Activated naive CD8-positive, alpha-beta T cell treated with anti-CD3 and anti-CD28 coated beads, Interleukin-2, amount 50 U/mL, for 24 hours (primary cell): ENCODE measurements at regions not wholly inside any gene's neighbourhood (a gene's known extent, or its start where the extent isn't known, plus 50 kb on each side); places are given as distances from the start of the nearest gene placed in this dataset.

Source experiments
- ATAC-seq: fragments of 150-1000 bp; cut with Tn5 transposase; one replicate; pipeline ENCODE4 v1.10.0; 2021
- DNase-seq: peaks from one replicate; pipeline ENCODE4 v3.0.0; 2021
- H3K27ac Mint-ChIP-seq: one replicate; pipeline ENCODE4 v1.8.0; 2021; ENCODE audit warnings: mild to moderate bottlenecking, mixed read lengths
- H3K27me3 Mint-ChIP-seq: one replicate; pipeline ENCODE4 v1.8.0; 2021; ENCODE audit warnings: mixed read lengths
- H3K36me3 Mint-ChIP-seq: one replicate; pipeline ENCODE4 v1.8.0; 2021; ENCODE audit warnings: low read depth, mixed read lengths
- H3K4me1 Mint-ChIP-seq: one replicate; pipeline ENCODE4 v1.8.0; 2021; ENCODE audit warnings: mixed read lengths
- H3K4me3 Mint-ChIP-seq: one replicate; pipeline ENCODE4 v1.8.0; 2021; ENCODE audit warnings: mild to moderate bottlenecking, moderate library complexity, mixed read lengths
- H3K9me3 Mint-ChIP-seq: one replicate; pipeline ENCODE4 v1.8.0; 2021; ENCODE audit warnings: mixed read lengths

DNA sequence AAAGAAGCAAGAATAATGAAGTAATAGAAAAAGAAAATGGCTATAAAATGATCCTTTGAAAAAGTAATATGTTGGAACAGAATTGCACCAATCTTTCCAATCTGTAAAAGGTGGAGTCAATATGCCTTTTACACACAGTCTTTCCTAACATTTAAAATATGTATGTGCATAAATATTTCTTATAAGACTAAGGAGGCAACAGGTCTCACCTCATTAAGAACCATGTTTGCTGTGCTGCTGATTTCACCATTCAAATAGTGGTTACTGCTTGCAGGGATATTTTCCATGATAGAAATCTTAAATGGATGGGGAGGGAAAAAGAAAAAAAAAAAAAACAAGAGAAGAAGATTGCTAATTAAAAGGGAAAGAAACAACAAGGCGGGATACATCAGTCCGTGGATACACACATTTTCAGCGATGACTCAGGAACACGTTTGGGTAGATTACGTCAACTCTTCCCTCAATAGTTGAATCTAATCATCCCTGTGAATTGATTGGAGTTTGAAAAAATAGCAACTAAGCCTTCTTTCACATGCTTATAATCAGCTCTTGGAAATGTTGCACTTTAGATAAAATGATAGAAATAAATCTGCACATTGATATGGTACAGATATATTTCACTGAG, 2133.9 kb upstream of the CELF4 start:
- H3K4me3 Mint-ChIP-seq: no peak overlapping the region
- no peaks in the 10 kb centered on the region for H3K9me3 Mint-ChIP-seq
- H3K36me3 Mint-ChIP-seq: no peaks in the 10 kb centered on the region
- H3K27ac Mint-ChIP-seq: no peak overlapping the region
- H3K4me1 Mint-ChIP-seq: no peaks in the 10 kb centered on the region
- ATAC-seq: no peak
- no peak for DNase-seq
- no peaks in the 10 kb centered on the region for H3K27me3 Mint-ChIP-seq

DNA sequence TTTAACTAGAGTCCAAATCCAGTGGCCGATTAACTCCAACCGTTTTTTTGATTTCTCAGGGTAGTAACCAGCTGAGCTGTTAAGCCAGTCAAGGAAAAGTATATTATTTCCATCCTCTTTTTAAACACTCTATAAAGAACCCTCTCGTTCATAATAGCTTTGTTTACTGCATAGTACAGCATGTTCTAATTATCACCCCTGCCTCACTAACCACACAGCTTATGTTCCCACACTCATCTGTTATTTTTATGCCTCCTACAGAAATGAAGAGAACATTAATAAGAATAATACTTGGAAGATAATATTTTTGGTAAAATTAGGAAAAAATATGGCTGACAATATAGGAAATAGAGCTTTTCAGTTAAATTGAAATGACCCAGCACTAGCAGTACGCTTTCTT, 2132.8 kb upstream of the CELF4 start:
- Mint-ChIP-seq H3K27ac (no peak overlapping the region), H3K27me3 (no peaks in the 10 kb centered on the region), H3K4me3 (no peak overlapping the region), H3K9me3 (no peaks in the 10 kb centered on the region), H3K36me3 (no peaks in the 10 kb centered on the region), H3K4me1 (no peaks in the 10 kb centered on the region)
- DNase-seq: no peak
- no peak for ATAC-seq

DNA sequence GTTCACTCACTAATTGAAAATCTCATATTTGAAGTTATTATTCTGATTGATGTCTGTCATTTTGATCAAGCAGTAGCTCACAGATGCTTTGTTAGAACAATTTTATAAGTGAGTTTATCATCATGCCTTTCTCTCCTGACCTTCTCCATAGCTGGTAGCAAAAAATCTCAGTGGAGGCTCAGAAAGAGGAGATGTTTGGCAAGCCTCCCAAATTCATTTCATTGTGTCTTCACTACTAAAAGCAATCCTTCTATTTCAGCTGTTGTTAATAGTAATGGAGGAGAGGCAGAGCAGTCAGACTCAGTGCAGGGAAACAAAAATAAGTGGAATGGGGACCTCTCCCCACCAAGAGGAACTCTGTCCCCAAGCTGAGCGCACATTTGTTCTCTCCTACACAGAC, 2127.8 kb upstream of the CELF4 start:
- H3K4me3 Mint-ChIP-seq: no peak overlapping the region
- DNase-seq: no peak
- H3K27me3 Mint-ChIP-seq: no peaks in the 10 kb centered on the region
- peaks cover 4% of the 10 kb centered on the region for H3K9me3 Mint-ChIP-seq
- ATAC-seq: no peak
- H3K27ac Mint-ChIP-seq: no peak overlapping the region
- no peaks in the 10 kb centered on the region for H3K4me1 Mint-ChIP-seq
- no peaks in the 10 kb centered on the region for H3K36me3 Mint-ChIP-seq

DNA sequence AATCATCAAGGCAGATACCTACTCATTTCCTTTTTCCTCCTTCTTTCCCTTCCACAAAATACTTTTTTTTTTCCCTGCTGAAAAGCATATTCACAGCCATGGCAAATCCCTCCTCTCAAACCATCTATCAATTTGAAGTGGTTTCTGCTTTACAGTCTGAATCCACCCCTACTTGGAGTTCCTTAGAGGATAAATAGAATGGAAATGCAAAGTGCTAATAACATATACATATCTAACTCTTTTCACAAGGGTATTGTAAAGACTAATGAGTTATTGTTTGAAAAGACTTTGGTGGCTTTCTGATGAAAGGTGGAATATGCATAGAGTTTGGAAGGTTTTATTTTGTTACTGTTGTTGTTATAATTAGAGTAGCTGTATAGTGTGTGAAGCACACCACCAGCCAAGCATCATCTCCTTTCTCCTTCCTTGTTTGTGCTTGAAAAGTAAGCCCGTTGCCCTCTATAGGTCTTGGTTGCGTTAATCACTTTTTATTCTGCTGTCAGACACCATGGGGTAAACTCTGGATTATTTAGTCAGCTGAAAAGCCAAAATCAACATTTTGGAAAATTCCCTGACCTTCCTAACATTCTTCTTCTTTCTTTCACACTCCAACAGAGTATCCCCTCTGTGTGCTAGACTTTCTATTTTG, 2126.9 kb upstream of the CELF4 start:
- Mint-ChIP-seq H3K36me3 (no peaks in the 10 kb centered on the region), H3K9me3 (peaks cover 4% of the 10 kb centered on the region), H3K27me3 (no peaks in the 10 kb centered on the region), H3K4me1 (no peaks in the 10 kb centered on the region), H3K4me3 (no peak overlapping the region), H3K27ac (no peak overlapping the region)
- no peak for ATAC-seq
- DNase-seq: no peak

DNA sequence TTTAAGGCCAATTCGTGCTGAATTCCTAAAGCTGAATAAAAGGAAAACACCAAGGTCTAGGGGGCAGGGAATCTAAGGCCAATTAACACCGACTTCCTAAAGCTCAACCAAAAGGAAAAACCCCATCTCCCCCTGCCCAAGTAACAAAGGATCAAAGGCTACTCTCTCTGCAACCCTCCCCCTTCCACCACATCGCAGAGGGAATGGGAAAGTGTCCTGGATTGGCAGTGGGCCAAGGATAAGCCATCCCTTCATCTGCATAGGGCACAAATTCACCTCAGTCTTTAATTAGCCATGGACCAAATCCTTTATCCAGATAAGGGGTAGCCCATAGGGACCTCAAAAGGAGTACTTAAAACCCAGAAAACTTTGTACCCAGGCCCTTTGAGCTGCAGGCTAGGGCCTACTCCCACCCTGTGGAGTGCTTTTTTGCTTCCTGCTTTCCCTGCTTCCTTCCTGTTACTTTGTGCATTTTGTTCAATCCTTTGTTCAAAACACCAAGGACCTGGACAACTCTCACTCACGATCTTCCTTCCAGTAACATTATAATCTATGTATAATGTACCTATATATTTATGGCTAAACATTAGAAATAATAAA, 2119.8 kb upstream of the CELF4 start:
- H3K27ac Mint-ChIP-seq: no peak overlapping the region
- no peaks in the 10 kb centered on the region for H3K4me1 Mint-ChIP-seq
- H3K9me3 Mint-ChIP-seq: peaks cover 3% of the 10 kb centered on the region
- ATAC-seq: no peak
- H3K36me3 Mint-ChIP-seq: no peaks in the 10 kb centered on the region
- H3K4me3 Mint-ChIP-seq: no peak overlapping the region
- no peaks in the 10 kb centered on the region for H3K27me3 Mint-ChIP-seq
- no peak for DNase-seq

DNA sequence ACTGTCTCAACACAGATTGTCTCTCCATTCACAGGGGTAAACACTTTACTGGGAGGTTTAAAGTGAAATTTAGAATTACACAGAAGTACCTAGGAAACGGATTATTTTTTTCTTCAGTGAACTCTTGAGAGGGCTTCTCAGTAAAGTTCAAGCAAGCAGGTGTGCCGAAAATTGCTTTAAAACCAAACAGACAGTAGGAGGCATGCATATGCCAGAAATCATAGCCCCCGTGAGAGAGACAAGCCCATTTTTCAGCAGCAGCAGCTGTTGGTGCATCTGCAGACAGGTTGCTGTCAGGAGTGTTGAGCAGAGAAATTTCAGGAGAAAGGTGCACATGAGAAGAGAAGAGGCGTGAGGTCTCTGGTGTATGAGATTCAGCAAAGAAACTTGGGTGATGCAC, 2115.5 kb upstream of the CELF4 start:
- peaks cover 3% of the 10 kb centered on the region for H3K9me3 Mint-ChIP-seq
- no peaks in the 10 kb centered on the region for H3K27me3 Mint-ChIP-seq
- H3K36me3 Mint-ChIP-seq: no peaks in the 10 kb centered on the region
- no peaks in the 10 kb centered on the region for H3K4me1 Mint-ChIP-seq
- ATAC-seq: no peak
- no peak overlapping the region for H3K27ac Mint-ChIP-seq
- no peak overlapping the region for H3K4me3 Mint-ChIP-seq
- DNase-seq: no peak

DNA sequence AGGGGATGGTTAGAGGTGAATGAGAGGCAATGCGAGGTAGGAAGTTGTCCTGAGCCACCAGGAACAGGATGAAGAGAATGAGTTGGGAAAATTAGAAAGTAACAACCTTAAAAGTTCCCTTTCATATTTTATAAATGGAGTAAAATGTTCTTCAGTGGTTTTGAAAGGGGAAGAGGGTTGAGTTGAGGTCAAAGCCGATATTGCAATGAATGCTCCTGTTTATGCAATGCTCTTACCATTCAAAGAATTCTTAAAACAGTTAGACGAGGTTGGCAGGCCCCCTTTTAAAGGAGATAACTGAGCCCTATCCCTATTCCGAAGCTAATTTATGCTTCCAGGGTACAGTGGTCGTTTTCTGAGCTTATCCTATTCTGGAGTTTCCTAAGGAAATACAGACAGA, 2110.3 kb upstream of the CELF4 start:
- H3K27me3 Mint-ChIP-seq: no peaks in the 10 kb centered on the region
- H3K27ac Mint-ChIP-seq: no peak overlapping the region
- DNase-seq: no peak
- no peak overlapping the region for H3K4me3 Mint-ChIP-seq
- H3K36me3 Mint-ChIP-seq: no peaks in the 10 kb centered on the region
- peaks cover 5% of the 10 kb centered on the region for H3K9me3 Mint-ChIP-seq
- H3K4me1 Mint-ChIP-seq: no peaks in the 10 kb centered on the region
- no peak for ATAC-seq

DNA sequence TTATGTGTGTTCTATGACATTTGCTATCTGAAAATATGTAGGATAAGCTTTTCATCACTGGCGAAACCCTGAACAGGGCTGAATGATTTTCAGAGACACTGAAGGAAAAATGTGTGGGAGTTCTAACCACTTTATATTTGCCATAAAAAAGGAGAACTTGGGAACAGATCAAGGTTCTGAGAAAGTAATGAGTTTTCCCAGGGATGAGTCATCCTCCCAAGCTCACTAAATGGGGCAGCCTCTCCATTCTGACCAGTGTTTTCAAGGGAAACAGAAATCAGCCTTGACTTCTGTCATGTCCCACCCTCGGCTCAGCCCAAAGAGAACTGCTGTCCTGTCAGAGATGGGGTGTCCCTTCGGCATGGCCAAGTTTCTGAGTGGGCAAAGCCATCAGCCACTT, 2109.8 kb upstream of the CELF4 start:
- H3K36me3 Mint-ChIP-seq: no peaks in the 10 kb centered on the region
- no peak overlapping the region for H3K27ac Mint-ChIP-seq
- H3K4me3 Mint-ChIP-seq: no peak overlapping the region
- H3K9me3 Mint-ChIP-seq: peaks cover 5% of the 10 kb centered on the region
- H3K4me1 Mint-ChIP-seq: no peaks in the 10 kb centered on the region
- H3K27me3 Mint-ChIP-seq: no peaks in the 10 kb centered on the region
- DNase-seq: no peak
- ATAC-seq: no peak

DNA sequence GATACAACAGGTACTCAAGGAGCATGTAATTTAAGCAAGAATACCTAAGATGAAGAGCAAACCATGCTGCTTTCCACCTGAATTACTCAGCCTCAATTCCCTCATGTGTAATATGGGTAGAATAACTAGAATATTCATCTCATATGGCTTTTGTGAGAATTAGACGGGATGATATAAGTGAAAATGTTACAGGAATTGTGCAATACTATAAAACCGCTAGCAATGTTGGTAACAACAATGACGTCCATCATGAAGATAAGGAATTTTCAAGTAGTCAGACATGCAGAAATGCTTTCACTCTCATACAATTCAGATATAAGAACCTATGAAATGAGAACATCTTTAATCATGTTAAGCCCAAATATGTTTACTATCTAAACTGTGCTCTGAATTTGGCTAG, 2106.6 kb upstream of the CELF4 start:
- no peak for ATAC-seq
- Mint-ChIP-seq H3K27ac (no peak overlapping the region), H3K9me3 (peaks cover 5% of the 10 kb centered on the region), H3K4me1 (no peaks in the 10 kb centered on the region), H3K36me3 (no peaks in the 10 kb centered on the region), H3K4me3 (no peak overlapping the region), H3K27me3 (no peaks in the 10 kb centered on the region)
- no peak for DNase-seq

DNA sequence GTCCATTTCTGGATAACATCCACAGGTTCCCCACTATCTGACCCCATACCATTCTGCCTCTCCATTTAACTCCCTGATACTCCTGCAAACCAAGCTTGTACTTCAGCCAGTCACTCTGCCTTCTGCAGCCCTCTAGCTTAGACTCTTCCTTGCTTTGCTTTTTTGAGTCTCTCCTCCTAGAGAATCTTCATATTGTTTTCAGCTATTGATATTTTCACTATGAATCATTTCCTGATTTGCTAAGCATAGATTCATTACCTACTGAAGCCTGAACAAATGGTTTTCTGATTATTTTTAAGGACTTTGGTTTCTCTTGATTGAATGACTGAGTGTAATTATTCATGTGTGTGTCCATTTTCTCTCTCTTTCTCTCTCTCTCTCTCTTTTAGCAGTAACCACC, 2102.3 kb upstream of the CELF4 start:
- Mint-ChIP-seq H3K4me1 (no peaks in the 10 kb centered on the region), H3K27me3 (no peaks in the 10 kb centered on the region), H3K27ac (no peak overlapping the region), H3K9me3 (peaks cover 5% of the 10 kb centered on the region), H3K36me3 (no peaks in the 10 kb centered on the region), H3K4me3 (no peak overlapping the region)
- DNase-seq: no peak
- no peak for ATAC-seq

DNA sequence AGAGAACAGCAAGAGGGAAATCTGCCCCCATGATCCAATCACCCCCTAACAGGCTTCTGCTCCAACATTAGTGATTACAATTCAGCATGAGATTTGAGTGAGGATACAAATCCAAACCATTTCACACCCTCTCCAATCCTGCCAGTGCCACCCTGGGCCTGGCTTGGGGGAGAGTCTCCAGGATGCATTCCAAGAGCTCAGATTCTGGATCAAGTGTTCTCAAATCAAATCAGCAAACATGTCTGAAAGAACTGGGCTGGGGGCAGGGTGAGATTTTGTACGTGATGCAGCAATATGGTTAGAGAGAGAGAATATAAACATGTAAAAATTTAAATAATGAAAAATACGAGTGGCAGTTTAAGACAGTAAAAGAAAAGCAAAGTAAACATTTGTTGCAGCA, 2100.9 kb upstream of the CELF4 start:
- Mint-ChIP-seq H3K27me3 (no peaks in the 10 kb centered on the region), H3K27ac (no peak overlapping the region), H3K9me3 (peaks cover 4% of the 10 kb centered on the region), H3K4me1 (no peaks in the 10 kb centered on the region), H3K36me3 (no peaks in the 10 kb centered on the region), H3K4me3 (no peak overlapping the region)
- DNase-seq (no peak), ATAC-seq (no peak)

DNA sequence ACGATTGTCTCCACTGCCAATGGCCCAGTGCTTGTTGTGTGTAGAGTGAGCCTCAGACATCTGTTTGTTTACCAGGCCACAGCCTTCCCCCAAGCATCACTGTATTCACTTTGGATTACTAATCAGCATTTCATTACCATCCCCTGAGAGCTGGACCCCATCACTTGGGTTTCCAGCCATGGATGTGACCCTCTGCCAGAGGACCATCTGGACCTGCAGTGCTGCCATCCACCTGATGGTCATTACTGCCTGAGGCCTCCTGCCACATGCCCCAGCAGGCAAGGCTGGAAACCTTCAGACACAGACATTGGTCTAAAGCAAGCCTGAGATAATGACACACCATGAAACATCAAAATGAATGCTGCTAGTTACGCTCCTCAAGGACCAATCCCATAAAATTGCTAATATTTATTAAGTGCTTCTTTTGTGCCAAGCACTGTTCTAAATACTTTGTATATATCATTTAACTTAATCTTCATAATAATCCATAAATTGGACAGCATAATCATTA, 2096.3 kb upstream of the CELF4 start:
- Mint-ChIP-seq H3K9me3 (no peaks in the 10 kb centered on the region), H3K4me1 (no peaks in the 10 kb centered on the region), H3K27me3 (no peaks in the 10 kb centered on the region), H3K4me3 (no peak overlapping the region), H3K27ac (no peak overlapping the region), H3K36me3 (no peaks in the 10 kb centered on the region)
- ATAC-seq: no peak
- no peak for DNase-seq

DNA sequence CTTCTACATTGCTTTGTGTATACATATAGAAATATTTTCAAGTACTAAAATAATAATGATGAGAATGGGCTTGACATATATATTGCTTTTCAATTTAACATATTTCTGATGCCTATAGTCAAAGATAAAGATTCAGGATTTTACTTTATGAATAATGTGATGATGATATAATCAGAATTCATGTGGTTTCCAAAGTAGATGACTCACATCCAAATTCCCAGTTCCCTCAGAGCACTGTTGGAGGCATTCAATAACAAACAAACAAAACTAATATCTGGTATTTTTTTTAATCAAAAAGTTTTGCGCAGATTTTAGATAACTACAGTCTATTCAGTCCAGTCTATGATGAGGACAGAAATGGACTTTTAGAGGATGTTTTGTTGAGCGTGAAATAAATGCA, 2094.5 kb upstream of the CELF4 start:
- DNase-seq (no peak), ATAC-seq (no peak)
- Mint-ChIP-seq H3K4me3 (no peak overlapping the region), H3K36me3 (no peaks in the 10 kb centered on the region), H3K27me3 (no peaks in the 10 kb centered on the region), H3K9me3 (no peaks in the 10 kb centered on the region), H3K27ac (no peak overlapping the region), H3K4me1 (no peaks in the 10 kb centered on the region)

DNA sequence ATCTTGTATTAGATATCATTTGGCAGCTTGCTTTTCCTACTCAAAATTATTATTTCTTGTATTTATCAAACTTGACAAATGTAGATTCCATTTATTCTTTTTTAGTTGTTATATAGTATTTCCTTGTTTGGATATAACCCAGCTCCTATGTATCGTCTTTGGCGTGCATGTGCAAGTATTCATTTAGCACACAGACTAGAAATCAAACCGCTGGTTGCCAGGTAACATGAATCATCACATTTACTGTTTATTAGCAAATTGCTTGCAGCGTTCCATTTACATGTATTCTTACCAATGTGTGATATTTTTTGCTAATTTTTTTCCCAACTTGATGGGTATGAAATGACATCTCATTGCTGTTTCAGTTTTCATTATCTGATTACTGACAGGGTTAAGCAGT, 2089.7 kb upstream of the CELF4 start:
- Mint-ChIP-seq H3K4me1 (no peaks in the 10 kb centered on the region), H3K36me3 (no peaks in the 10 kb centered on the region), H3K27me3 (no peaks in the 10 kb centered on the region), H3K27ac (no peak overlapping the region), H3K9me3 (no peaks in the 10 kb centered on the region), H3K4me3 (no peak overlapping the region)
- no peak for DNase-seq
- ATAC-seq: no peak

DNA sequence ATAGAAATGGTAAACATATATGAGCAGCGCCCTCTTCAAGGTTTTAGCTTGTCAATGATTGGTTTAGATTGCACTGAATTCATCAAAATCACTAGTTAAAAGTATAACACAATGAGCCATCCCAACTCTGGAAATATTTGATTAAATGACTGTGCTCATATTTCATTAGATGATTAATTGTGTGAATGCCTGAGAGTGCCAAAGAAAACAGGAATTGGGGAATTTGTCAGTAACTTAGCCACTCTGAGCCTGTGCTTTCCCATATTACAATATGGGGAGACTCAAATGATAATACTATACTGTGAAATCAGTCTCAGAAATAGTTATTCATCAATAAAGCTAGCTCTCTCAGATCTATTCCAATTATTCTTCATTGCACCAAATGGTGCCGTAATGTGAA, 2087.6 kb upstream of the CELF4 start:
- Mint-ChIP-seq H3K27me3 (no peaks in the 10 kb centered on the region), H3K4me1 (no peaks in the 10 kb centered on the region), H3K9me3 (peaks cover 5% of the 10 kb centered on the region), H3K4me3 (no peak overlapping the region), H3K36me3 (no peaks in the 10 kb centered on the region), H3K27ac (no peak overlapping the region)
- ATAC-seq: no peak
- no peak for DNase-seq
